ENCODE measurements at regions not wholly inside any gene's neighbourhood (a gene's known extent, or its start where the extent isn't known, plus 50 kb on each side); places are given as distances from the start of the nearest gene placed in this dataset.

GRCh38 chr11:69243496-69244200 is 50.3 kb upstream of the MYEOV start:
- ChIA-PET POLR2A (no interaction called here), CTCF (no interaction called here)
- peak; percentile 14 for DNase-seq
- Mint-ChIP-seq H3K4me1 (peaks cover 10% of the 10 kb centered on the region), H3K4me3 (no peak overlapping the region), H3K27me3 (peaks cover 2% of the 10 kb centered on the region), H3K36me3 (ENCODE audit: low read depth) (no peaks in the 10 kb centered on the region), H3K27ac (no peak overlapping the region), H3K9me3 (no peaks in the 10 kb centered on the region)
